SH-SY5Y (cell line): ENCODE measurements at regions not wholly inside any gene's neighbourhood (a gene's known extent, or its start where the extent isn't known, plus 50 kb on each side); places are given as distances from the start of the nearest gene placed in this dataset.

Source experiments
- GATA2 ChIP-seq: IDR thresholded peaks from 2 replicates; pipeline ENCODE4 v1.6.1; 2011; ENCODE audit warnings: mild to moderate bottlenecking, low read depth, low read length
- GATA3 ChIP-seq: IDR thresholded peaks from 2 replicates; pipeline ENCODE4 v1.6.1; 2011; ENCODE audit warnings: low read depth, mild to moderate bottlenecking, low read length, moderate library complexity

GRCh38 chr3:70716832-70717231 is 404.4 kb upstream of the MDFIC2 start:
- TF ChIP-seq GATA3 (no peak), GATA2 (no peak)
